ENCODE measurements at regions not wholly inside any gene's neighbourhood (a gene's known extent, or its start where the extent isn't known, plus 50 kb on each side); places are given as distances from the start of the nearest gene placed in this dataset.

GRCh38 chr6:4320860-4321259, 185.5 kb upstream of the ECI2 start:
- TF ChIP-seq CTCF (IDR thresholded peaks at IDR 0.05; ENCODE audit: extremely low read depth in 1 of 2, insufficient read depth in 1 of 2, low read depth in 1 of 2, low read length in 2 of 2) (no peak), POLR2AphosphoS5 (IDR thresholded peaks at IDR 0.05; ENCODE audit: insufficient read depth, low read depth, low read length) (no peak), POLR2A (IDR thresholded peaks at IDR 0.05; ENCODE audit: low read depth, low read length) (no peak), JUN (IDR thresholded peaks at IDR 0.05; ENCODE audit: borderline replicate concordance, insufficient read depth, insufficient read length, low read depth) (peak; percentile 39), EZH2 (IDR thresholded peaks at IDR 0.05; ENCODE audit: borderline replicate concordance, low read depth, low read length, severe bottlenecking) (no peak), MAX (IDR thresholded peaks at IDR 0.05; ENCODE audit: insufficient read depth, insufficient read length) (no peak)
